ENCODE measurements at regions not wholly inside any gene's neighbourhood (a gene's known extent, or its start where the extent isn't known, plus 50 kb on each side); places are given as distances from the start of the nearest gene placed in this dataset.

- no peaks in the 10 kb centered on the region for H3K9me3 ChIP-seq (ENCODE audit: control insufficient read depth, insufficient read depth, low read length)
- no peaks in the 10 kb centered on the region for H3K36me3 ChIP-seq (ENCODE audit: insufficient read depth, low read length)
- H3K4me1 ChIP-seq (ENCODE audit: insufficient read depth, low read length) = peaks cover 12% of the 10 kb centered on the region
- H3K9ac ChIP-seq (ENCODE audit: low read depth, low read length) = no peak overlapping the region
Observed at GRCh38 chr6:132017942-132018341, 66.8 kb upstream of the CCN2 start.

- H3K4me1 ChIP-seq (ENCODE audit: insufficient read depth, low read length) = no peaks in the 10 kb centered on the region
- no peak overlapping the region for H3K9ac ChIP-seq (ENCODE audit: low read depth, low read length)
- H3K36me3 ChIP-seq (ENCODE audit: insufficient read depth, low read length) = no peaks in the 10 kb centered on the region
- H3K9me3 ChIP-seq (ENCODE audit: control insufficient read depth, insufficient read depth, low read length) = no peaks in the 10 kb centered on the region
Observed at GRCh38 chr6:132016396-132016795, 65.2 kb upstream of the CCN2 start.

GRCh38 chr6:132011582-132011981, 60.4 kb upstream of the CCN2 start:
- Histone ChIP-seq H3K9ac (ENCODE audit: low read depth, low read length) (no peak overlapping the region), H3K9me3 (ENCODE audit: control insufficient read depth, insufficient read depth, low read length) (no peaks in the 10 kb centered on the region), H3K4me1 (ENCODE audit: insufficient read depth, low read length) (no peaks in the 10 kb centered on the region), H3K36me3 (ENCODE audit: insufficient read depth, low read length) (no peaks in the 10 kb centered on the region)

- Histone ChIP-seq H3K4me1 (ENCODE audit: insufficient read depth, low read length) (no peaks in the 10 kb centered on the region), H3K9ac (ENCODE audit: low read depth, low read length) (no peak overlapping the region), H3K9me3 (ENCODE audit: control insufficient read depth, insufficient read depth, low read length) (peaks cover 7% of the 10 kb centered on the region), H3K36me3 (ENCODE audit: insufficient read depth, low read length) (no peaks in the 10 kb centered on the region; the same call in 1 of the 2 replicates)
Observed at GRCh38 chr6:132009175-132009574, 58.0 kb upstream of the CCN2 start.

GRCh38 chr6:132007474-132008190, 56.5 kb upstream of the CCN2 start:
- Histone ChIP-seq H3K4me1 (ENCODE audit: insufficient read depth, low read length) (no peaks in the 10 kb centered on the region), H3K9ac (ENCODE audit: low read depth, low read length) (no peak overlapping the region), H3K9me3 (ENCODE audit: control insufficient read depth, insufficient read depth, low read length) (peaks cover 21% of the 10 kb centered on the region)

GRCh38 chr6:132005178-132005577, 54.0 kb upstream of the CCN2 start:
- H3K9ac ChIP-seq (ENCODE audit: low read depth, low read length) = no peak overlapping the region
- H3K36me3 ChIP-seq (ENCODE audit: insufficient read depth, low read length) = no peaks in the 10 kb centered on the region; the same call in 1 of the 2 replicates
- peaks cover 26% of the 10 kb centered on the region for H3K9me3 ChIP-seq (ENCODE audit: control insufficient read depth, insufficient read depth, low read length)
- H3K4me1 ChIP-seq (ENCODE audit: insufficient read depth, low read length) = no peaks in the 10 kb centered on the region

More at GRCh38 chr6:132007474-132008190, 56.5 kb upstream of the CCN2 start:
- H3K36me3 ChIP-seq (ENCODE audit: insufficient read depth, low read length) = no peaks in the 10 kb centered on the region; the same call in 1 of the 2 replicates

GRCh38 chr6:132004668-132005067, 53.5 kb upstream of the CCN2 start:
- peaks cover 26% of the 10 kb centered on the region for H3K9me3 ChIP-seq (ENCODE audit: control insufficient read depth, insufficient read depth, low read length)
- H3K9ac ChIP-seq (ENCODE audit: low read depth, low read length) = no peak overlapping the region
- H3K4me1 ChIP-seq (ENCODE audit: insufficient read depth, low read length) = no peaks in the 10 kb centered on the region
- no peaks in the 10 kb centered on the region; the same call in 1 of the 2 replicates for H3K36me3 ChIP-seq (ENCODE audit: insufficient read depth, low read length)

GRCh38 chr6:132003516-132004178, 52.5 kb upstream of the CCN2 start:
- Histone ChIP-seq H3K9ac (ENCODE audit: low read depth, low read length) (no peak overlapping the region), H3K9me3 (ENCODE audit: control insufficient read depth, insufficient read depth, low read length) (peaks cover 26% of the 10 kb centered on the region), H3K4me1 (ENCODE audit: insufficient read depth, low read length) (no peaks in the 10 kb centered on the region), H3K36me3 (ENCODE audit: insufficient read depth, low read length) (no peaks in the 10 kb centered on the region; the same call in 1 of the 2 replicates)

Data from ES-I3 (cell line).